ENCODE measurements at regions not wholly inside any gene's neighbourhood (a gene's known extent, or its start where the extent isn't known, plus 50 kb on each side); places are given as distances from the start of the nearest gene placed in this dataset.
A peak's percentile ranks its signal among the peaks of the same experiment; 100 is the strongest.
"Not testable (repeated sequence)": the region's sequence is repeated elsewhere in the genome, so short reads cannot be mapped to it uniquely, and the experiment has no call there.

GRCh38 chr21:34272321-34272720, 91.5 kb upstream of the KCNE2 start:
- DNase-seq (ENCODE audit: low spot score), result no peak

DNA sequence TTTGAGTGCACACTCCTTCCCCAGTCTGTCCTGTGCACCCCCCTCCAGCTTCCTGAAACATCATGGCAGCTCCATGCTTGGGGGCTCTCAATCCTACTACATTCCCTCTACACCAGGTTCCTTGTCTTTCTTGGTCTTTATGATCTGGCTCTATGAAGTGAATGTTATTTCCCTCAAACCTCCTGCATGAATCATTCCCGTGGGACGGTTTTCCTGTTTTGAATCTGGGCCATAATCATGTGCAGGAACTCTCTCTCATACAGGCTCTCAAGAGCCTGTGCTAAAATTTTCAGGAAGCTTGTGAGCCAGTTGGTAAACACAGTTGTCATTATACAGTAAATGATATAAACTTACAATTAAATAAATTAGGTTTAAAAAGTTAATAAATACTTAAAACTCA, 89.8 kb upstream of the KCNE2 start:
- DNase-seq (ENCODE audit: low spot score), result peak; percentile 57

GRCh38 chr21:34276711-34277425, 86.9 kb upstream of the KCNE2 start:
- DNase-seq (ENCODE audit: low spot score), result peak; percentile 62

- DNase-seq (ENCODE audit: low spot score), result no peak
Observed at GRCh38 chr21:34278451-34278850, 85.4 kb upstream of the KCNE2 start.

DNA sequence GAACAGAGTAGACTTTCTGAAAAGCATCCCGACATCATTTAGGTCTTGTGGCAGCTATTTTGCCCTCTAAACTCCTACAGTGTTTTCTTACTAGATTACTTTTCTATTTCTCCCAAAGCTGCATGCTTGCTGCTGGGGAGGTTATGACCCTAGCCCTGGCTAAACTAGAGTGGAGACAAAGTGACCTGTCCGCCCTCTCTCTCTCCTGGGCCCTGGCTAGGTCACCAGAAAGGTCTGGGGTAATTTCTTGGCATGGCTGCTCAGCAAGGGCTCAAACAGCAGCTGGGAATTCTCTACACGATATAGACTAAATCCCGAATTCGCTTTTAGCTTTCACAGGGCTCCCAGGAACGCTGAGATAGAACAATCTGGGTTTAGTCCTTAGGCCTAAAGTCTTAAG, 84.5 kb upstream of the KCNE2 start:
- DNase-seq (ENCODE audit: low spot score), result no peak

- no peak for DNase-seq (ENCODE audit: low spot score)
Observed at GRCh38 chr21:34279883-34280282, 83.9 kb upstream of the KCNE2 start.

DNA sequence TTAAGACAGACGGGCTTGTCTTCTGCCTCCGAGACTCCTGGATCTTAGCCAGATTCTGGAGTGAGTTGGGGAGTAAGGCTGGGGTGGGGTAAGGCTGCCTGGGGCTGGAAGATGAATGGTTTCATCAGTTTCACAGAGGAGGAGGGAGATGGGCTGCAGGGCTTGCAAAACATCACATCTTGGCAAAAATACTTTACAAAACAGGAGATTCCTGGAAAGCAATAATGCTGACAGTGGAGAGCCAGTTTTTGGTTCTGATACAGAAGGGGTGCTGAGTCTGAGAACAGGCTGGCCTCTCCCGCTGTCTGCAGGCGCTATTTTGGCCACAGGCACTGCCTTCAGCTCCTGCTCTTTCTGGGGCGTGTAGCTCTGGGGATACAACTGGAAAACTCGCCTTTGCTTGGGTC, 83.4 kb upstream of the KCNE2 start:
- DNase-seq (ENCODE audit: low spot score), result peak; percentile 30

GRCh38 chr21:34280959-34281358, 82.8 kb upstream of the KCNE2 start:
- DNase-seq (ENCODE audit: low spot score), result no peak

DNA sequence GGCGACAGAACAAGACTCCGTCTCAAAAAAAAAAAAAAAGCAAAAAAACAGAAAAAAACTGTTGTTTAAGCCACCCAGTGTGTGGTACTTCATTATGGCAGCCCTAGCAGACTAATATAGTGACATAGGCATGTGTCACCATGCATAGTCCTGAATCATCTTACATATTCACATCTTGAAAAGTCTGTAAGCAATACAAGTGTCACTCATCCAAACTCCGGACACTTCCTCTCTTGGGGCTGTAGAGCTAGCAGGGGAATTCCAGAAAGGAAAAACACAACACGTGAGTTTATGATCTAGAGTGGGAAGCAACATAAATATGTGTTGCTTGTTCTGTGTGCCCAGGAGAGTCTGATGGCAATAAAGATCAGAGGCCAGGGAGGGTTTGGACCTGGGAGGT, 81.6 kb upstream of the KCNE2 start:
- peak; percentile 11 for DNase-seq (ENCODE audit: low spot score)

DNA sequence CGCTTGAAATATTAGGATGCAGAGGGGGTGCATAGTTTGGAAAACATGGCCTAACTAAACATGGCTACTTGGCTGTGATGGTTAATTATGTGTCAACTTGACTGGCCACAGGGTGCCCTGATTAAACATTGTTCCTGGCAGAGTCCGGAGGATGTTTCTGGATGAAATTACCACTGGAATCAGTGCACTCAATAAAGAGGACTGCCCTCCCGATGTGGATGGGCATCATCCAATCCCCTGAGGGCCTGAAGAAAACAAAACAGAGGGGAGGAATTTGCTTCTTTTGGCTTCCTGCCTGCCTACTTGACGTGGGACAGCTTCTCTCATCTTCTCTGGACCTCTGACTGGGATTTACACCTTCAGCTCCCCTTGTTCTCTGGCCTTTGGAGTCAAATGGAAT, 79.1 kb upstream of the KCNE2 start:
- no peak for DNase-seq (ENCODE audit: low spot score)

DNA sequence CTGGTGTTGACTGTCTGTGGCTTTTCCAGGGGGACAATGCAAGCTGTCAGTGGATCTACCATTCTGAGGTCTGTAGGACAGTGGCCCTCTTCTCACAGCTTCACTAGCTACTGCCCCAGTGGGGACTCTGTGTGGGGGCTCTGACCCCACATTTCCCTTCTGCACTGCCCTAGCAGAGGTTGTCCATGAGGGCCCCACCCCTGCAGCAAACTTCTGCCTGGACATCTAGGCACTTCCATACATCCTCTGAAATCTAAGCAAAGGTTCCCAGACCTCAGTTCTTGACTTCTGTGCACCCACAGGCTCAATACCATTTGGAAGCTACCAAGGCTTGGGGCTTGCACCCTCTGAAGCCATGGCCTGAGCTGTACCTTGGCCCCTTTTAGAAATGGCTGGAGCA, 75.8 kb upstream of the KCNE2 start:
- not testable (repeated sequence) for DNase-seq (ENCODE audit: low spot score)

GRCh38 chr21:34289856-34290255, 74.0 kb upstream of the KCNE2 start:
- DNase-seq (ENCODE audit: low spot score), result no peak

DNA sequence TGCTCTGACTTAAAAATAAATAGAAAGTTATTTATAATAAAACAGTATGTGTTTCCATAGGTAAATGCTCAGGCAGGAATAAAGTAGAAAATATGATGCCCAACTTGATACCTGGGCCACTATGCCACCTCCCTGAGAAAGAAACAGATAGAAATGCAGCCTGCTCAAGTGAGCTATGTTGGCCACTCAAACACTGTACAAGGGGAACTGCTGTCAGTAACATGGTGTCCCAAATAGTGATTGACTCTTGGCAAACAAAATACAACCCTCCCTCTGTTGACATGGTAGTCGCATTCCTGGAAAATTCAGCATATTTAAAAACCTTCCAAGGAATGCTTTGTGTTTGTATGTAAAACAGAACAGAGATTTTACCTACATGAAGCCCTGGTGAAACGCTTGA, 66.9 kb upstream of the KCNE2 start:
- DNase-seq (ENCODE audit: low spot score), result no peak

- DNase-seq (ENCODE audit: low spot score), result no peak
Observed at GRCh38 chr21:34298534-34299167, 65.2 kb upstream of the KCNE2 start.

GRCh38 chr21:34299168-34299539, 64.7 kb upstream of the KCNE2 start:
- DNase-seq (ENCODE audit: low spot score), result no peak

DNA sequence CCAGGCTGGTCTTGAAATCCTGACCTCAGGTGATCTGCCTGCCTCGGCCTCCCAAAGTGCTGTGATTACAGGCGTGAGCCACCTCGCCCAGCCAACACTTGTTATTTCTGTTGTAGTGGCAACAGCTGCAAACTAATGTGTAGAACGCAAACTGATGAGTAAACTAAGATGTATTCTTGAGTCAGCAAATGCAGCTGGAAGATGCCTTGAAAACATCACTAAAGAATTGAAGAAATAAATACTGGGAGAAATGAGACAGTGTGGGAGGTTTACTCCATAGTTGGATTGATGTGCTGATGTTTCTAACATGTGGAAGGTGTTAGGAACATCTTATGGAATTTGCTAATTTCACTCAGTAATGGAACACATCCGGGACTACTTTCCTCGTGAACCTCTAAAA, 61.3 kb upstream of the KCNE2 start:
- peak; percentile 49 for DNase-seq (ENCODE audit: low spot score)

DNA sequence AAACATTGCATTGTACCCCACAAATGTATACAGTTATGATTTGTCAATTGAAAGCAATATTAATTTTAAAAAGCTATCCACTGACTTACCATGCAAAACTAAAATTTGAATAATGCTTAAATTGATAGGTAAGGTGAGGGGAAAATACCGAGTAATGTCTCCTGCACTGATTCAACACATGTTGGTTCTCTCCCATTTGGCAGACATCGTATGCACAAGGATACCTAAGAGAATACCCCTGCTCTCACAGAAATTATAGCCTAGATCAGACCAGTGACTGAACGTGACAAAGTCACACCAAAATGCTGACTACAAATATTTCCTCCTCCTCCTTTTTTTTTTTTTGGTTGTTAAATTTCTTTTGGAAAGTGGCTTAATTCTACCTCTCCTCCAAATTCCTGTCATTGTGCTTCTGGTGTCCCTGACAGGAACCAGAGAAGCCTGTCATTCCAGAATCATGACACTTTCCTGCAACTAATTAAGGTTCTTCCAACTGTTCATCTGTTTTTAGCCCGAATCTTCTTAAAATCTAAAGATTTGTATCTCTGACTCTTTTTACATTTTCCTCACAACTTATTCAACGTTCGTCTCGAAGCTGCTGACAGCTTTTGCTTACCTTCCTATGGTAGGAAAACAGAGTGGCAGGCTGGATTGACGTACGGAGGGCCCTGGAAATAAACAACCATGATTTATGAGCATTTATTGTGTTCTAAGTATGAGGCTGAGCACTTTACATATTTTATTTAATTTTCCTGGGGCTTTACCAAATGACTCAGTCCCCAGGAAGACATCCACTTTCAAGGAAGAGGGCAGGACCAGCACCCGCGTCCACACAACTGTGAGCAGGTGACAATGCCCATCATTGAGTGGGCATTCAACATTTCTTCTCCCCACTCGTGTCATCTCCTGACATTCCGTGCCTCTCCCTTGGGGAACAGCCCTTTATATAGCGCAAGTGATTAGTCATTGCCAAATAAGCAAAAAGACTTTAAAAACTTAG, 57.9 kb upstream of the KCNE2 start:
- DNase-seq (ENCODE audit: low spot score), result peak; percentile 42

DNA sequence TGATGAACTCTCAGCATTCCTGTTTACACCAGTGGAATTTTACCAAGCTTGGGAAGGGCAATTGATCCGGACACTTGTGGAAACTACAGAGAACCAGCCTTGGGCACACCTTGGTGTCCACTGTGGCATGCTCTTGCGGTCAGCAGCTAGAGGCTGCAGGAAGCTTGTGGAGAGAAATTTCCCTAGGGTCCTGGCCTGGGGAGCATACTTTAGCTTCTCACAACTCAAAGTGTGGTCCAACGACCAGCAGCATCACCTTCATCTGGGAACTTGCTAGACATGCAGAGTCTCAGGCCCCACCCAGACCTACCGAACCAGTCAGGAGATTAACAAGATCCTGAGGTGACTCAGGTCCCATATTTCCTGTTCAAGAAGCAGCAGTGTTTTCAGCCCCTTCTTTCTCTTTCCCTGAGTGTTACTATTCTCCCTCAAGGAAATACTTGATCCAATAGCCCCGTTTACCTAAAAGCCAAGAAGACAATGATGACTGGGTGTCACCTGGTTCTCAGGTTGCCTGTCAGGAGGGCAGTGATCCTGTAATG, 55.7 kb upstream of the KCNE2 start:
- DNase-seq (ENCODE audit: low spot score), result no peak

GRCh38 chr21:34311561-34312330, 52.1 kb upstream of the KCNE2 start:
- DNase-seq (ENCODE audit: low spot score), result no peak

DNA sequence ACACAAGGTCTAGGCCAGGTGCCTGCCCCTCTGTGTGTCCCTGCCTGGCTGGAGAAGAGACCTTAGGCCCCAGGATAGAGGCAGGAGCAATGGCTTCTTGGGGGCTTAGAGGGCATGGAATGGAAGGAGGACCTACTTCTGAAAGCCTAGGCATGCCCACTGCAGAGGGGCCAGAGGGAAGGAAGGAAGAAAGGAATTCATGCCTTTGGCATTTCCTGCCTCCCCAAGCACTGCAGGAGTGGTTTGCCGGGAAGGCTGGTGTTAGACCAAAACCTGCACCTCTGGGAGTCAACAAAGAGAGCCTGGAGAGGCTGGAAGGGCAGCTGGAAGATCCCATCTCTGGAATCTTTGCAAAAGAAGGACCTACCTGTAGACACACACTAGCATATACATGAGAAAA, 50.7 kb upstream of the KCNE2 start:
- peak; percentile 25 for DNase-seq (ENCODE audit: low spot score)
